ENCODE measurements at regions not wholly inside any gene's neighbourhood (a gene's known extent, or its start where the extent isn't known, plus 50 kb on each side); places are given as distances from the start of the nearest gene placed in this dataset.

DNA sequence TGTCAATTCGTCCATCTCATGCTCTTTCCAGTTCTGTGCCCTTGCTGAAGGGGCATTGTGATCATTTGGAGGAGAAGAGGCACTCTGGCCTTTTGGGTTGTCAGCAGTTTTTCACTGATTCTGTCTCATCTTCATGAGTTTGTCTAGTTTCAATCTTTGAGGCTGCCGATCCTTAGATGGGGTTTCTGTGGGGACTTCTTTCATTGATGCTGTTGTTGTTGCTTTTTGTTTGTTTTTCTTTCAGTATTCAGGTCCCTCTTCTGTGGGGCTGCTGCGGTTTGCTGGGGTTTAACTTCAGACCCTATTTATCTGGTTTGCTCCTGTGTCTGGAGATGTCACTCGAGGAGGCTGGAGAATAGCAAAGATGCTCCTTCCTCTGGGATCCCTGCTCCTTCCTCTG is 224.3 kb downstream of the JRKL start:
- intact Hi-C loops (cut with DNase I; ENCODE audit: low total_unique reads) = no loop called here
- TF ChIP-seq, protein P1, sequence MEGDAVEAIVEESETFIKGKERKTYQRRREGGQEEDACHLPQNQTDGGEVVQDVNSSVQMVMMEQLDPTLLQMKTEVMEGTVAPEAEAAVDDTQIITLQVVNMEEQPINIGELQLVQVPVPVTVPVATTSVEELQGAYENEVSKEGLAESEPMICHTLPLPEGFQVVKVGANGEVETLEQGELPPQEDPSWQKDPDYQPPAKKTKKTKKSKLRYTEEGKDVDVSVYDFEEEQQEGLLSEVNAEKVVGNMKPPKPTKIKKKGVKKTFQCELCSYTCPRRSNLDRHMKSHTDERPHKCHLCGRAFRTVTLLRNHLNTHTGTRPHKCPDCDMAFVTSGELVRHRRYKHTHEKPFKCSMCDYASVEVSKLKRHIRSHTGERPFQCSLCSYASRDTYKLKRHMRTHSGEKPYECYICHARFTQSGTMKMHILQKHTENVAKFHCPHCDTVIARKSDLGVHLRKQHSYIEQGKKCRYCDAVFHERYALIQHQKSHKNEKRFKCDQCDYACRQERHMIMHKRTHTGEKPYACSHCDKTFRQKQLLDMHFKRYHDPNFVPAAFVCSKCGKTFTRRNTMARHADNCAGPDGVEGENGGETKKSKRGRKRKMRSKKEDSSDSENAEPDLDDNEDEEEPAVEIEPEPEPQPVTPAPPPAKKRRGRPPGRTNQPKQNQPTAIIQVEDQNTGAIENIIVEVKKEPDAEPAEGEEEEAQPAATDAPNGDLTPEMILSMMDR (IDR thresholded peaks at IDR 0.05) = no peak

DNA sequence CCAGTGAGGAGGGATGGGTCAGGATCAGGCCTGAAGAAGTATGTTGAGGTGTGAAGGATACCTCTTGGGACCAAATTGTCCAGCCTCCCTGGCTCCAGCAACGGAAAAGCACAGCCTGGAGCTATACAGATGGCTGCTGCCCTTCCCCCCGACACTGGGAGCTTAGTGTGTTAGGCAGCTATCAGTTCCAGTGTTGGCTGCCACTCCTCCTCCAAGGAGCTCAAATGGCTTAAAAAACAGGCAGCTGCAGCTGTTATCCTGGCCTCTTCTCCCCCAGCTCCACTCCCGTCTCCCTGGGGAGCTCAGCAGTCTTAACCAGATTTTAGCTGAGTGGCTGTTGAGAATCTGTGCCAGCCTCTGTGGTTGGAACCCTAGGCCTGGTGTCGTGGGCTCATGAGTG is 225.0 kb downstream of the JRKL start:
- no peak overlapping the region for H3K27ac ChIP-seq
- no peaks in the 10 kb centered on the region for H3K4me1 ChIP-seq
- H3K36me3 ChIP-seq = no peaks in the 10 kb centered on the region
- intact Hi-C loops (cut with DNase I; ENCODE audit: low total_unique reads) = no loop called here
- TF ChIP-seq, protein P1 (IDR thresholded peaks at IDR 0.05) = no peak
- DNase-seq = no peak
- no peak overlapping the region for H3K4me3 ChIP-seq
- no peaks in the 10 kb centered on the region for H3K27me3 ChIP-seq
- H3K9me3 ChIP-seq = peaks cover 0 to 3% (median 0%) of the 10 kb centered on the region in 3 donors

More for the DNA sequence above, 224.3 kb downstream of the JRKL start:
- H3K27ac ChIP-seq = no peak overlapping the region
- H3K36me3 ChIP-seq = no peaks in the 10 kb centered on the region
- H3K4me3 ChIP-seq = no peak overlapping the region
- peaks cover 0 to 3% (median 0%) of the 10 kb centered on the region in 3 donors for H3K9me3 ChIP-seq
- no peaks in the 10 kb centered on the region for H3K27me3 ChIP-seq
- H3K4me1 ChIP-seq = no peaks in the 10 kb centered on the region
- no peak for DNase-seq

DNA sequence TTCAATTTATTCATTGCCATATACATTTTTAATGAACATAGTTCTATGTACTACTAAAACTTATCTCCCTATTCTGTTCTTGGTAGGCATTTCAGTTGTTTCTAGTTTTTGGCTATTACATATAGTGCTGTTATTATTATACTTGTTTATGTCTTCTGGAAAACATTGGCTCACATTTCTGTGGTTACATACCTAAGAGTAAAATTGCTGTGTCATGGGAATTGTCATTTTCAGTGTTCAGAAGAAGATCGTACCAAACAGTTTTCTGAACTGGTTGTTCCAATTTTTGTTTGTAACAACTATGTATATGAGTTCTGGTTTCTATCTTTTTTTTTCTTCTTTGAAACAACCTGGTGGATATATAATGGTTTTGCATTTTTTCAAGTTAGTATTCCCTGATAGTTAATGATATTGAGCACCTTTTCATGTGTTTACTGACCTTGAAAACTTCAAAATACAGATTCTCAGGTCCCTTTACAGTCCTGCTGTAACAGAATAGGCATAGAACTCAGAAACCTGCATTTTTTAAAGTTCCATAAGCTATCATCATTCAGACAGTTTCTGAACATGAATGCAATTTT is 230.7 kb downstream of the JRKL start:
- Histone ChIP-seq H3K9me3 (no peaks in the 10 kb centered on the region), H3K4me1 (peaks cover 0 to 7% (median 0%) of the 10 kb centered on the region in 4 donors), H3K27ac (no peak overlapping the region), H3K36me3 (no peaks in the 10 kb centered on the region), H3K4me3 (no peak overlapping the region), H3K27me3 (no peaks in the 10 kb centered on the region)
- TF ChIP-seq, protein P1 (IDR thresholded peaks at IDR 0.05) = no peak
- intact Hi-C loops (cut with DNase I; ENCODE audit: low total_unique reads) = no loop called here
- no peak for DNase-seq

DNA sequence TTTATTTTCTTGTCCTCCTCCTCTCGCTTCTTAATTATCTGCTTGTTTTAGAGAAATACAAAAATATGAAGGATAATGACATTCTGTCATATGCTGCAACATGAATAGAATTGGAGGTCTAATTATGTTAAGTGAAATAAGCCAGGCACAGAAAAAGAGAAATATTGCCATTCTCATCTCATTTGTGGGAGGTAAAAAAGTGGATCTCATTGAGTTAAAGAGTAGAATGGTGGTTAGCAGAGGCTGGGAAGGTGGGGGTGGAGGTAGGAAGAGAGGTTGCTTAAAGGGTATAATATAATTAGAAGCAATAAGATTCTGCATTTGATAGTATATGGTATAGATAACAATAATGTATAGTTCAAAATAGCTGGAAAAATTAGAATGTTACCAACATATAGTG is 231.3 kb downstream of the JRKL start:
- DNase-seq = no peak
- Histone ChIP-seq H3K9me3 (no peaks in the 10 kb centered on the region), H3K36me3 (no peaks in the 10 kb centered on the region), H3K27ac (no peak overlapping the region), H3K4me3 (no peak overlapping the region), H3K27me3 (no peaks in the 10 kb centered on the region), H3K4me1 (peaks cover 0 to 7% (median 0%) of the 10 kb centered on the region in 4 donors)
- TF ChIP-seq, protein P1 (IDR thresholded peaks at IDR 0.05) = no peak
- intact Hi-C loops (cut with DNase I; ENCODE audit: low total_unique reads) = no loop called here

DNA sequence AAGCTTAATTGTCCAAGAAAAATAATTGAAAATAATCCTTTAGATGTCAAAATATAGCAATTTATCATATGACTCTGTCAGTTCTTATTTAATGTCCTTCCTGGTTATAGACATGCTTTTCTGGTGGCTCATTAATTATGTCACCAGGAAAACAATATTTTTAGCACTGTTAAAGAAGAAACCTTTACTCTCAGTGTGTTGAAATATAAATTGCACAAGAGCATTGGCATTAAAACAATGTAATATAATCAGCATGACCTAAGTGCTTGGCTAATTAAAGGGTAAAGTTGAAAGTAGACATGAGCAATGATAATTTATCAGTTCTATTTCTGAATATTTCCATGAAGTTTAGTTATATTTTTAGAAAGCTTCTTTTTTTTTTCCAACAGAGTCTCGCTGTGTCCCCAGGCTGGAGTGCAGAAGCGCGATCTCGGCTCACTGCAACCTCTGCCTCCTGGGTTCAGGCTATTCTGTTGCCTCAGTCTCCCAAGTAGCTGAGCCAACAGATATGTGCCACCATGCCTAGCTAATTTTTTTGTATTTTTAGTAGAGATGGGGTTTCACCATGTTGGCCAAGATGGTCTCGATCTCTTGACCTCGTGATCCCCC is 232.3 kb downstream of the JRKL start:
- H3K27ac ChIP-seq = no peak overlapping the region
- TF ChIP-seq, protein P1 (IDR thresholded peaks at IDR 0.05) = no peak
- no peaks in the 10 kb centered on the region for H3K27me3 ChIP-seq
- H3K9me3 ChIP-seq = no peaks in the 10 kb centered on the region
- intact Hi-C loops (cut with DNase I; ENCODE audit: low total_unique reads) = no loop called here
- no peak for DNase-seq
- H3K4me3 ChIP-seq = no peak overlapping the region
- no peaks in the 10 kb centered on the region for H3K36me3 ChIP-seq
- H3K4me1 ChIP-seq = peaks cover 0 to 7% (median 0%) of the 10 kb centered on the region in 4 donors

All from tibial artery (tissue), 4 donors.